ENCODE measurements at regions not wholly inside any gene's neighbourhood (a gene's known extent, or its start where the extent isn't known, plus 50 kb on each side); places are given as distances from the start of the nearest gene placed in this dataset.

- TF ChIP-seq CTCF (IDR thresholded peaks at IDR 0.05; ENCODE audit: low read depth, low read length), result no peak
- TF ChIP-seq MYC (IDR thresholded peaks at IDR 0.05; ENCODE audit: low read depth, low read length), result no peak
- no peak for TF ChIP-seq POLR2A (IDR thresholded peaks at IDR 0.05; ENCODE audit: extremely low read depth, insufficient read length)
Measured at GRCh38 chr22:48640890-48641841, 1186.5 kb downstream of the BRD1 start.

All from NB4 (cell line).